ENCODE measurements at regions not wholly inside any gene's neighbourhood (a gene's known extent, or its start where the extent isn't known, plus 50 kb on each side); places are given as distances from the start of the nearest gene placed in this dataset.

- CTCF ChIA-PET, result no interaction called here
- intact Hi-C loops (cut with DNase I, micrococcal nuclease), result no loop called here
- no peaks in the 10 kb centered on the region for H3K4me1 Mint-ChIP-seq (ENCODE audit: low read depth)
These were observed 812.8 kb downstream of the C12orf50 start for GRCh38 chr12:87216436-87216835.

GRCh38 chr12:87202189-87202588 lies 827.0 kb downstream of the C12orf50 start:
- Mint-ChIP-seq H3K4me3 (no peak overlapping the region), H3K9me3 (peaks cover 10% of the 10 kb centered on the region), H3K27ac (no peak overlapping the region), H3K27me3 (no peaks in the 10 kb centered on the region), H3K36me3 (ENCODE audit: low read depth) (no peaks in the 10 kb centered on the region), H3K4me1 (ENCODE audit: low read depth) (no peaks in the 10 kb centered on the region)
- no peak for TF ChIP-seq CTCF (IDR thresholded peaks at IDR 0.05)
- Histone ChIP-seq H3K27me3 (ENCODE audit: control insufficient read depth in 1 of 2, insufficient read depth in 2 of 2, low read length in 2 of 2) (no peaks in the 10 kb centered on the region), H3K36me3 (ENCODE audit: insufficient read depth, low read length) (no peaks in the 10 kb centered on the region), H3K4me1 (ENCODE audit: insufficient read depth, low read length) (no peaks in the 10 kb centered on the region), H3K9me3 (ENCODE audit: control insufficient read depth in 1 of 2, insufficient read depth in 1 of 2, low read length in 2 of 2) (peaks cover 8 to 11% of the 10 kb centered on the region in 2 experiments), H3K4me3 (ENCODE audit: low read length) (no peak overlapping the region), H3K27ac (ENCODE audit: low read depth in 1 of 2, low read length in 2 of 2) (no peak overlapping the region)
- no peak for DNase-seq
- ChIA-PET CTCF (no interaction called here), POLR2A (no interaction called here)
- no peak for ATAC-seq (ENCODE audit: poor library complexity)
- intact Hi-C loops (cut with DNase I, micrococcal nuclease), result no loop called here

More at GRCh38 chr12:87216436-87216835, 812.8 kb downstream of the C12orf50 start:
- DNase-seq (no peak), ATAC-seq (ENCODE audit: poor library complexity) (no peak)
- Mint-ChIP-seq H3K9me3 (peaks cover 2% of the 10 kb centered on the region), H3K36me3 (ENCODE audit: low read depth) (no peaks in the 10 kb centered on the region), H3K27ac (no peak overlapping the region), H3K4me3 (no peak overlapping the region), H3K27me3 (no peaks in the 10 kb centered on the region)
- no peak overlapping the region for H3K4me3 ChIP-seq (ENCODE audit: low read length)
- no peaks in the 10 kb centered on the region for H3K27me3 ChIP-seq (ENCODE audit: control insufficient read depth in 1 of 2, insufficient read depth in 2 of 2, low read length in 2 of 2)
- peaks cover 0 to 5% of the 10 kb centered on the region in 2 experiments for H3K9me3 ChIP-seq (ENCODE audit: control insufficient read depth in 1 of 2, insufficient read depth in 1 of 2, low read length in 2 of 2)
- no peaks in the 10 kb centered on the region for H3K36me3 ChIP-seq (ENCODE audit: insufficient read depth, low read length)
- H3K4me1 ChIP-seq (ENCODE audit: insufficient read depth, low read length), result no peaks in the 10 kb centered on the region
- no peak for TF ChIP-seq CTCF (IDR thresholded peaks at IDR 0.05)
- H3K27ac ChIP-seq (ENCODE audit: low read depth in 1 of 2, low read length in 2 of 2), result no peak overlapping the region
- POLR2A ChIA-PET, result no interaction called here

GRCh38 chr12:87201598-87201997 lies 827.6 kb downstream of the C12orf50 start:
- no peak overlapping the region for H3K4me3 Mint-ChIP-seq
- H3K4me1 ChIP-seq (ENCODE audit: insufficient read depth, low read length), result no peaks in the 10 kb centered on the region
- ChIA-PET POLR2A (no interaction called here), CTCF (no interaction called here)
- H3K27me3 ChIP-seq (ENCODE audit: control insufficient read depth in 1 of 2, insufficient read depth in 2 of 2, low read length in 2 of 2), result no peaks in the 10 kb centered on the region
- no peaks in the 10 kb centered on the region for H3K27me3 Mint-ChIP-seq
- no peak overlapping the region for H3K27ac ChIP-seq (ENCODE audit: low read depth in 1 of 2, low read length in 2 of 2)
- no peak for TF ChIP-seq CTCF (IDR thresholded peaks at IDR 0.05)
- no peaks in the 10 kb centered on the region for H3K4me1 Mint-ChIP-seq (ENCODE audit: low read depth)
- ATAC-seq (ENCODE audit: poor library complexity), result no peak
- H3K9me3 ChIP-seq (ENCODE audit: control insufficient read depth in 1 of 2, insufficient read depth in 1 of 2, low read length in 2 of 2), result peaks cover 8 to 11% of the 10 kb centered on the region in 2 experiments
- H3K27ac Mint-ChIP-seq, result no peak overlapping the region
- no peak for DNase-seq
- H3K9me3 Mint-ChIP-seq, result peaks cover 7% of the 10 kb centered on the region
- intact Hi-C loops (cut with DNase I, micrococcal nuclease), result no loop called here
- H3K36me3 Mint-ChIP-seq (ENCODE audit: low read depth), result no peaks in the 10 kb centered on the region
- no peak overlapping the region for H3K4me3 ChIP-seq (ENCODE audit: low read length)
- no peaks in the 10 kb centered on the region for H3K36me3 ChIP-seq (ENCODE audit: insufficient read depth, low read length)

All from CD4-positive, alpha-beta T cell (primary cell).